ENCODE measurements at regions not wholly inside any gene's neighbourhood (a gene's known extent, or its start where the extent isn't known, plus 50 kb on each side); places are given as distances from the start of the nearest gene placed in this dataset.

- TF ChIP-seq CTCF (conservative IDR thresholded peaks at IDR 0.05): no peak
- no peak overlapping the region for H3K27ac ChIP-seq
These were observed 76.4 kb upstream of the MAGI2 start for GRCh38 chr7:79529881-79530235.

GRCh38 chr7:79529214-79529880, 75.9 kb upstream of the MAGI2 start:
- no peak overlapping the region for H3K27ac ChIP-seq
- no peak for TF ChIP-seq CTCF (conservative IDR thresholded peaks at IDR 0.05)

DNA sequence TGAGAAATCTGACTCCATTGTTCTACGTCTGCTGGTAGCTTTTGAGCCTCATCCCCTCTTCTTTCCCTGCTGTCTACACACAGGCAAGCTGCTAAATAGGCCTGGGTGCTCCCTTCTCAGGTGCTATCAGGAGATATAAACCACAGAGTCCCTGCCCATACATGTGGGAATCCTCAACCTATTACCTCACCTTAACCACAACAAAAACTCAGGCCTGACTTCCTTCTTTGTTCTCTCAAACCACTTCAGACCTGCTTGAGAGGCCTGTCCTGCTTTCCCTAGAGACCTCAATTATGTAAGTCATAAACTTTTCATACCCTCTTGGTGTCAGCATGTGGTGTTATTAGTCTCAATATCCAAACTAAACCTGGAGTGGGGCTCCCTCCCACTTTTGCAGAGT, 75.0 kb upstream of the MAGI2 start:
- TF ChIP-seq CTCF (conservative IDR thresholded peaks at IDR 0.05): no peak
- H3K27ac ChIP-seq: no peak overlapping the region

DNA sequence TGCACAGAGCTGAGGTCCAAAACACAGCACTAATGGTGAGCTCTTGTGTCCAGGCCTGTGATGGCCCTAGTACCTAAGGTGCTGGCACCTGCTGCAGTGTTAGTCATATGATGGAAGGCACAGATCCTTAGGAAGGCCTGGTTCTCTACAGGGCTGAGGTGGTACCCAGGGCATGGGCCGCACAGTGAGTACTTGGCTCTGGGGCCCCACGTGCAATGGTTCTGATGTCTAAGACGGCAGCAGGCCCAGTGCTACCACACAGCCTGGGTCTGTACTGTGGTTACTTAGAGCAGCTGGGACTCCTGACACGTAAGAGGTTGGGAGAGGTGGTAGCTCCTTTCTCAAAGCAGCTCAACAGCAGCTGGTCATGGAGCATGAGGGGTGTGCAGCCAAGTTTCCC, 70.6 kb upstream of the MAGI2 start:
- TF ChIP-seq CTCF (conservative IDR thresholded peaks at IDR 0.05): no peak
- no peak overlapping the region for H3K27ac ChIP-seq

DNA sequence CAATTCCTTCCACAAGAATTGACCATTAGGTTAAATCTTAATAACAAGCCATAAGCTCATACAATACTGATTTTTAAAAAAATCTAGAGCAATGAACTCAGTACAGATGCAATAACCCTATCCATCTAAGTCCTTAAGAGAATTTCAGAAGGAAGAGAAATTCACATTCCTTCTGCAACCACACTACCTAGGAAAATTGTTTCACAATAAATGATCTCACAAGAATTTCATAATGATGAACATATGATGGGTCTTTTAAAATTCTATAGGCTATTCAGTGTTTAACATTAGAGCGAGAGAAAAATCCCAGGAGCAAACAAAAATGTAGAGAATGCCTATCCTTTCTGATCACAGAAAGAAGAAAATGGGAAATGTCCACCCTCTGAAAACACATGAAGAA, 70.0 kb upstream of the MAGI2 start:
- no peak for TF ChIP-seq CTCF (conservative IDR thresholded peaks at IDR 0.05)
- H3K27ac ChIP-seq: no peak overlapping the region

DNA sequence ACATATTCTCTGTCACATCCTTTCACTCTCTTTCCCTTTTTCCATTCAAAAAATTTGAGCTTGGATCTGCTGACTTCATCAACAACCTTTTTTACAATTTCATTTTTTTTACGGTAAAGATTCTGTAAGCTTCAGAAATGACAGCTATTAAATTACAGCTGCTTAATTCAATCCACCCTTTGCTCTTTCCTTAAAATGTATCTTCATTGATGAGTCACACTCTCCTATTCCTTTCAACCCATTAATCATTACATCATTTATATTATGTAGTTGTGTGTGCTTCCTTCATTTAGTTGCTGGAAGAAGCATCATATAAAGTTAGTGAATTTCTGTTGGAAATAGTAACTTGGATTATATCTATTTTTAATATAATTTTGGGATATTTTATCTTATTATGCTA, 67.1 kb upstream of the MAGI2 start:
- H3K27ac ChIP-seq: no peak overlapping the region
- TF ChIP-seq CTCF (conservative IDR thresholded peaks at IDR 0.05): no peak

DNA sequence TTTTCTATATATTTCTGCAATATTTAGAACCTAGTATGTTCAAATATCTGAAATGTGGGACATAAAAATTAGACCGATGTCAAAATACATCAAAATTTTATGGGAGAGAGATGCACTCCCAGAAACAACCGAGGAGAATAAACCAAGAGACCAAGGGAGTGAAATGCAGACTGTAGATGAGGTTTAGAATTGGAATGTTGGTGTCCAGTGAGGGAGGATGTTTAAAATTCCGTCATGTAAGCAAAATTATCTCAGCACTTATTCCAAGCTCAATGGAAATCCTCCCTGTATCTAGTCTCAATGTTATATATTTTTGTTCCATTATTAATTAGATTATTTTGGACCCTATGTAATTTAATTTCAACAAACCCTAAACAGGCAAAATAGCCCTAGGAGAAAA, 61.9 kb upstream of the MAGI2 start:
- H3K27ac ChIP-seq: no peak overlapping the region
- TF ChIP-seq CTCF (conservative IDR thresholded peaks at IDR 0.05): no peak
